ENCODE measurements at regions not wholly inside any gene's neighbourhood (a gene's known extent, or its start where the extent isn't known, plus 50 kb on each side); places are given as distances from the start of the nearest gene placed in this dataset.

DNA sequence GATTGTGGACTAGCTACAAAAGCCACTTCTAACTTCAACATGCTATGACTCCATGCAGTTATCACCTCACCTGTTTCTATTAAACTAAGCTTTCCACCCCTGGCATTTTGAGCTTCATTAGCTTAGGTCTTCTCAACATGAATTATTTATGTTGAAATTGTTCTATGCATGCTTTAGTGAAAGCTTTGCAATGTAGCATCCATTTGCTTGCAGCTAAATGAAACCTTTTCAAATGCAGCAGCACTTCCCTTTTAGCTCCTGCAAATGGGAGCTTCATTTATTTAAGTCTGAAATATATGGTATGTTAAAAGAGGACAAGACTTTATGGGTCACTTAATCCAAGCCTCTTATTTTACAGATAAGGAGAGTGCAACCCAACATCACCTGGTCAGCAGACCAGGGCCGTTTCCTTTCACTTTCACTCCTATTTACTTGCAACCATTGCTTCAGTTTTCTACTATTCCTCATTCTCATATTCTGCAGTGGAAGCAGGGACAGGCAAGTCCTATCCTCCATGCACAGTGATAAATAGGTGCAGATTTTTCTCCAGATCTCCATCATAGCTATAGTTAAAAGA lies 56.4 kb upstream of the SAMSN1 start:
- no peak for TF ChIP-seq CTCF (IDR thresholded peaks at IDR 0.05)
- TF ChIP-seq POLR2A (IDR thresholded peaks at IDR 0.05) = no peak
